Progenitor cell of endocrine pancreas (in vitro differentiated cells): ENCODE measurements at regions not wholly inside any gene's neighbourhood (a gene's known extent, or its start where the extent isn't known, plus 50 kb on each side); places are given as distances from the start of the nearest gene placed in this dataset.

Source experiments
- DNase-seq: peaks from one replicate; pipeline ENCODE4 v3.0.0; 2021; ENCODE audit warnings: low spot score; ENCODE audit not compliant: unreplicated experiment
- H3K27ac Mint-ChIP-seq: 2 replicates; pipeline ENCODE4 v1.8.0; 2021; ENCODE audit warnings: mild to moderate bottlenecking, moderate library complexity, mixed read lengths
- H3K27me3 Mint-ChIP-seq: 2 replicates; pipeline ENCODE4 v1.8.0; 2021; ENCODE audit warnings: mixed read lengths
- H3K36me3 Mint-ChIP-seq: 2 replicates; pipeline ENCODE4 v1.8.0; 2022; ENCODE audit warnings: mixed read lengths; ENCODE audit not compliant: insufficient read depth
- H3K4me1 Mint-ChIP-seq: 2 replicates; pipeline ENCODE4 v1.8.0; 2021; ENCODE audit warnings: low read depth, mixed read lengths
- H3K4me3 Mint-ChIP-seq: 2 replicates; pipeline ENCODE4 v1.8.0; 2021; ENCODE audit warnings: low read depth, mild to moderate bottlenecking, moderate library complexity, mixed read lengths
- H3K9me3 Mint-ChIP-seq: 2 replicates; pipeline ENCODE4 v1.8.0; 2021; ENCODE audit warnings: low read depth, mixed read lengths
- TF ChIP-seq, protein P1 (sequence below): fragments of 200-600 bp; sonication (generic); IDR thresholded peaks from one replicate; pipeline ENCODE4 v1.5.0; 2021; ENCODE audit warnings: antibody characterized with exemption, mild to moderate bottlenecking; ENCODE audit not compliant: unreplicated experiment

DNA sequence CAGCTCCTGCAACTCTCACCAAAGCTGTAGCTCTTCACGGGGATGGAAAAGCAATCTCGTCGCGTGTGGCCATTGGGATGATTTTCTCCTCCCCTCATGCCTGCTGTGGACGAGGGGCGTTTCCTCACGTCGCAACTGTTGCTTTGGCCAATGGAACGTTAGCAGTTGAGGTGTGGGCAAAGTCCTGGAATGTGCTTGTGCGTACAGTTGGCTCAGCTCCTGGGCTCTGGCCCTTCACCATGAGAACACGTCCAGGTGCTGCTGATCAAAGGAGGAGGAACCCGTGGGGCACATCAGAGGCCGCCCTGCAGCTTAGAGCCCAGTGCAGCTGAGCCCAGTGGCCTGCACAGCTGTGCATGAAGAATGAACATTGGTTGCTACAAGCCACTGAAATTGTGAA, 186.1 kb downstream of the TJP1 start:
- Mint-ChIP-seq H3K4me3 (no peak overlapping the region), H3K4me1 (peaks cover 4% of the 10 kb centered on the region), H3K9me3 (no peaks in the 10 kb centered on the region), H3K27me3 (peaks cover 2% of the 10 kb centered on the region), H3K36me3 (no peaks in the 10 kb centered on the region), H3K27ac (no peak overlapping the region)
- TF ChIP-seq, protein P1, sequence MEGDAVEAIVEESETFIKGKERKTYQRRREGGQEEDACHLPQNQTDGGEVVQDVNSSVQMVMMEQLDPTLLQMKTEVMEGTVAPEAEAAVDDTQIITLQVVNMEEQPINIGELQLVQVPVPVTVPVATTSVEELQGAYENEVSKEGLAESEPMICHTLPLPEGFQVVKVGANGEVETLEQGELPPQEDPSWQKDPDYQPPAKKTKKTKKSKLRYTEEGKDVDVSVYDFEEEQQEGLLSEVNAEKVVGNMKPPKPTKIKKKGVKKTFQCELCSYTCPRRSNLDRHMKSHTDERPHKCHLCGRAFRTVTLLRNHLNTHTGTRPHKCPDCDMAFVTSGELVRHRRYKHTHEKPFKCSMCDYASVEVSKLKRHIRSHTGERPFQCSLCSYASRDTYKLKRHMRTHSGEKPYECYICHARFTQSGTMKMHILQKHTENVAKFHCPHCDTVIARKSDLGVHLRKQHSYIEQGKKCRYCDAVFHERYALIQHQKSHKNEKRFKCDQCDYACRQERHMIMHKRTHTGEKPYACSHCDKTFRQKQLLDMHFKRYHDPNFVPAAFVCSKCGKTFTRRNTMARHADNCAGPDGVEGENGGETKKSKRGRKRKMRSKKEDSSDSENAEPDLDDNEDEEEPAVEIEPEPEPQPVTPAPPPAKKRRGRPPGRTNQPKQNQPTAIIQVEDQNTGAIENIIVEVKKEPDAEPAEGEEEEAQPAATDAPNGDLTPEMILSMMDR: no peak
- DNase-seq: no peak

DNA sequence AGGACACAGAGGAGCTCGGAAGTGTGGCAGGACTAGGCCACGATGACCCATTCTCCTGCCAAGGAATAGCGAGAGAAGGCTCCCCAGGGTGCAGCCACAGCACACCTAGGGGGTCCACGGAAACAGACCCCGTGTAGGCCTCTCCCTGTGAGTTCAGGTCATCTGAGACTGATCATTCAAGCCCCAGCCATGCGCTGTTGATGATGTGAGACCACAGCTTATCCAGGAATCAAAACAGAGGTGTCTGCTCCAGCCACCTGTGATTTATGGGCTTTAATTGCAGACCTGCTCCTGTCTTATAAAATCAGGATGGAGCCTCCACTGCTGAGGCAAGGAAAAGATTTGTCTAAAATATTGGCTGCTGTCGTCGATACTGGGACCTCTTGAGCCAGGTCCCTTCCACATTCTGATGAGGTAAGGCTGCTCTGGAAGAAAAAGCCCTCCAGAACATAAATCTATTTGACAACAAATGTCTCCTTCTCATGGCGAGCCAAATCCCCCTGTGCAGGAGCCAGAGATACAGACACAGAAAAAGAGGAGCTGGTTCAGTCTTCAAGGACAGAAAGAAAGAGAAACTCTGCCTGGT, 186.7 kb downstream of the TJP1 start:
- H3K27me3 Mint-ChIP-seq: peaks cover 5% of the 10 kb centered on the region
- H3K4me3 Mint-ChIP-seq: no peak overlapping the region
- H3K4me1 Mint-ChIP-seq: peaks cover 4% of the 10 kb centered on the region
- no peaks in the 10 kb centered on the region for H3K36me3 Mint-ChIP-seq
- no peak overlapping the region for H3K27ac Mint-ChIP-seq
- no peak for DNase-seq
- H3K9me3 Mint-ChIP-seq: no peaks in the 10 kb centered on the region
- TF ChIP-seq, protein P1: no peak

DNA sequence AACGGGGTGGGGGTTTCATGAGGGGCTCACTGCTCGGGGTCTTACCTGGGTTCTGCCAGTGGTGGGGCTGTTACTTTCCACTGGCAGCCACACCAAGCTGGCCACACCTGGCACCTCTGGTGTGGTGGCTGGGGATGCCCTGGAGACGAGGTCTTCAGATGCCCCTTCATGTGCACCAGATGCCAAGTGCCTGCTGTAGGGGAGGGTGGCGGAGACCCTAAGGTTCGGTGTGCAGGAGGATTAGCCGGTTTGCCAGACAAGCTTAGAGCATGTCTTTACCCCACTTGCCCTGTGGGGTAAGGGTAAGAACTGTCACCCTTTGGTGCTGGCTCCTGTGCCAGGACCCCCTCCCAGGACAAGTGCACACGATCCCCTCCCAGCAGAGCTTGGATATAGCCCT, 188.3 kb downstream of the TJP1 start:
- Mint-ChIP-seq H3K9me3 (no peaks in the 10 kb centered on the region), H3K27me3 (peaks cover 5% of the 10 kb centered on the region), H3K27ac (no peak overlapping the region), H3K36me3 (no peaks in the 10 kb centered on the region), H3K4me1 (peaks cover 4% of the 10 kb centered on the region), H3K4me3 (no peak overlapping the region)
- DNase-seq: no peak
- TF ChIP-seq, protein P1: no peak

DNA sequence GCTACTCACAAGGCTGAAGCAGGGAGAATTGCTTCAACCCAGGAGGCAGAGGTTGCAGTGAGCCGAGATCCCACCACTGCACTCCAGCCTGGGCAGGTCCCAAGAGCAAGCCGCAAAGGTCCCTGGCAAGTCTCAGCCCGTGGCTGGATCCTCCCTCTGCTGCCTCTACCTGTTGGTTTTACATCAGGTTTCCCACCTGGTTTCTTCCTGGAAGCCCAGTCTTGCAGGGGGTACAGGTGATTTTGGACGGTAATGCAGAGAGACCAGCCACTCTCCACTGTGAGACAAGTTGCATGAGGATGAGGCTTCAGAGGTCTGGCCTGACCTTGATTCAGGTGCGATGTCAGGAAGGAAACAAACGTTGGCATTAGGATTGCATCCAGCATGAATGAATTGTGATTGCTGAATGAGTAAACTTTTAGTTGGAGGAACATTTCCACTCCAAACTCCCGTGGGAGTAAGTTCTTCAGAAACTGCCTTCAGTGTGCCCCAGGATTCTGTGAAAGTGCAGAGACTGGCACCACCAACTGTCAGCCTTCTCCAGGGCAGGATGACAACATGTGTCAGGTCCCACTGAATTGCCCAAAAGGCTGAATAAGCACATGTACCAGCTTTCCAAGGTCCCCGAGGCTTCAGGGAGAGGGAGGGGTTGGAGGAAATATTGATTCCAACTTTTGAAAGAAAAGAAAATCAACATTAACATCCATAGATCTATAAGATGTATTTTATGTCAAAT, 189.4 kb downstream of the TJP1 start:
- Mint-ChIP-seq H3K9me3 (peaks cover 4% of the 10 kb centered on the region), H3K4me3 (no peak overlapping the region), H3K36me3 (no peaks in the 10 kb centered on the region), H3K27ac (no peak overlapping the region), H3K27me3 (peaks cover 5% of the 10 kb centered on the region), H3K4me1 (peaks cover 4% of the 10 kb centered on the region)
- TF ChIP-seq, protein P1: no peak
- no peak for DNase-seq

DNA sequence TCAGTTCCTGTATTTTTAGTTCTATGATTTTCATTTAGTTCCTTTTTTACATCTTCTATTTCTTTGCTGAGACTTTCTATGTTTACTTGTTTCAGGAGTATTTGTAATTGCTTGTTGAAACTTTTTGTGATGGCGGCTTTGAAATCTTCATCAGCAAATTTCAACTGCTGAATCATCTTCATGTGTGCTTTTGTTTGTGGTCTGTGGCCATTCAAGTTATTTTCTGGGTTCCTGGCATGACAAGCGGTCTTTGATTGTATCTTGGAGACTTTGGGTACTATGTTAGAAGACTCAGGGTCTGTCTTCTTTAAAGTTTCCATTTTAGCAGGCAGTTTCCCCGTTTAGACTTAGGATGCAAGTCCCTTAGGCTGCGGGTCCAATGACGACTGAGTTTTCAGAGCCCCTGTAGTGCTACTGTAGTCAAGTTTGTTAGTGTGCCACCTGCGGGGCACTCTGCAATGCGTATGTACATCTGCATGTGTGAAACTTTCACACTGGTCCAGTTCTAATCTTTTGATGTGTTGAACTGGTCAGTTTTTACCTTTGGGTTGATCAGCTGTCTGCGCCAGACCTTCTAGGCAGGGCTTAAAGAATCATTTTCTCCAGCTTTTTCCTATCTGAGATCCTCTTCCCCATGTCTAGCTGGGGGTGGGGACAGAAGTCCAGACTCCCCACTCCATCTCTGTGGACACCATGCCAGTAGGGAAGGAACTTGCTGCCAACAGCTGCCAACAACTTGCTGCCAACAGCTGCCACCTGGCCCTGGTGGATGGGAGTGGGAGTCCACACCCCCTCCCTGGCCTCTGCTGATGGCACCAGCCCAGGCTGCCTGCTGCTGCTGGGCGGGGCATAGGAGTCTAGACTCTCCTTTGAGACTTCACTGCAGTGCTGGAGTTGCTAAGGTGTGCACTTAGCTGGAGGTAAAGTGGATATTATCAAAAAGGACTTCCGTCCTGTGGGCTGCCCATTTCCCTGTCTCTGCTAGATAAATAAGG, 190.9 kb downstream of the TJP1 start:
- Mint-ChIP-seq H3K9me3 (peaks cover 4% of the 10 kb centered on the region), H3K27me3 (peaks cover 5% of the 10 kb centered on the region), H3K4me3 (no peak overlapping the region), H3K4me1 (peaks cover 2% of the 10 kb centered on the region), H3K27ac (no peak overlapping the region), H3K36me3 (no peaks in the 10 kb centered on the region)
- DNase-seq: no peak
- TF ChIP-seq, protein P1: no peak
